Hepatocyte (in vitro differentiated cells): ENCODE measurements at regions not wholly inside any gene's neighbourhood (a gene's known extent, or its start where the extent isn't known, plus 50 kb on each side); places are given as distances from the start of the nearest gene placed in this dataset.

Source experiments
- DNase-seq: peaks from one replicate; pipeline ENCODE4 v3.0.0-alpha.2; 2016; ENCODE audit warnings: low spot score
- H2AFZ ChIP-seq: fragments of 200-600 bp; sonication (generic); 2 replicates; pipeline ENCODE4 v1.6.0; 2016; ENCODE audit warnings: antibody characterized with exemption, mild to moderate bottlenecking
- H3K27ac ChIP-seq: fragments of 200-600 bp; sonication (generic); 2 replicates; pipeline ENCODE4 v1.5.1; 2016; ENCODE audit warnings: mild to moderate bottlenecking
- H3K27me3 ChIP-seq: fragments of 200-600 bp; sonication (generic); 2 replicates; pipeline ENCODE4 v1.6.1; 2016
- H3K36me3 ChIP-seq: fragments of 200-600 bp; sonication (generic); replicated peaks from 2 replicates; pipeline ENCODE4 v1.5.1; 2016; ENCODE audit warnings: low read depth; ENCODE audit not compliant: insufficient read depth
- H3K4me1 ChIP-seq: fragments of 200-600 bp; sonication (generic); 2 replicates; pipeline ENCODE4 v1.5.1; 2016; ENCODE audit warnings: mild to moderate bottlenecking, moderate library complexity; ENCODE audit not compliant: insufficient read depth
- H3K4me2 ChIP-seq: fragments of 200-600 bp; sonication (generic); 2 replicates; pipeline ENCODE4 v1.6.0; 2016
- H3K4me3 ChIP-seq: fragments of 200-600 bp; sonication (generic); 2 replicates; pipeline ENCODE4 v1.5.1; 2016; ENCODE audit warnings: mild to moderate bottlenecking
- H3K79me2 ChIP-seq: fragments of 200-600 bp; sonication (generic); 2 replicates; pipeline ENCODE4 v1.6.0; 2017; ENCODE audit warnings: mild to moderate bottlenecking
- H3K9me2 ChIP-seq: fragments of 200-600 bp; sonication (generic); replicated peaks from 2 replicates; pipeline ENCODE4 v1.6.0; 2017; ENCODE audit warnings: mild to moderate bottlenecking; ENCODE audit not compliant: insufficient read depth
- H3K9me3 ChIP-seq: fragments of 200-600 bp; sonication (generic); 2 replicates; pipeline ENCODE4 v1.5.1; 2016; ENCODE audit warnings: low read depth, mild to moderate bottlenecking
- H4K20me1 ChIP-seq: fragments of 200-600 bp; sonication (generic); 2 replicates; pipeline ENCODE4 v1.6.0; 2016; ENCODE audit warnings: mild to moderate bottlenecking; ENCODE audit not compliant: insufficient read depth, poor library complexity, severe bottlenecking
- CTCF ChIP-seq: fragments of 200-600 bp; sonication (generic); IDR thresholded peaks from 2 replicates; pipeline ENCODE4 v1.5.1; 2016; ENCODE audit warnings: antibody characterized with exemption, mild to moderate bottlenecking; ENCODE audit not compliant: poor library complexity
- EZH2 ChIP-seq: fragments of 200-600 bp; sonication (generic); IDR thresholded peaks from 2 replicates; pipeline ENCODE4 v1.6.1; 2016; ENCODE audit warnings: antibody characterized with exemption, mild to moderate bottlenecking, borderline replicate concordance
- EZH2phosphoT487 ChIP-seq: fragments of 200-600 bp; sonication (generic); IDR thresholded peaks from one replicate; pipeline ENCODE4 v1.6.1; 2018; ENCODE audit warnings: antibody characterized with exemption, mild to moderate bottlenecking, low read depth, moderate library complexity; ENCODE audit not compliant: unreplicated experiment, severe bottlenecking
- WGBS: methylation state at CpG from one replicate; pipeline ENCODE4 v1.1.6; 2016; ENCODE audit warnings: low lambda C conversion rate; ENCODE audit errors: missing lambda C conversion rate; 5-methylcytosine and 5-hydroxymethylcytosine counted together

DNA sequence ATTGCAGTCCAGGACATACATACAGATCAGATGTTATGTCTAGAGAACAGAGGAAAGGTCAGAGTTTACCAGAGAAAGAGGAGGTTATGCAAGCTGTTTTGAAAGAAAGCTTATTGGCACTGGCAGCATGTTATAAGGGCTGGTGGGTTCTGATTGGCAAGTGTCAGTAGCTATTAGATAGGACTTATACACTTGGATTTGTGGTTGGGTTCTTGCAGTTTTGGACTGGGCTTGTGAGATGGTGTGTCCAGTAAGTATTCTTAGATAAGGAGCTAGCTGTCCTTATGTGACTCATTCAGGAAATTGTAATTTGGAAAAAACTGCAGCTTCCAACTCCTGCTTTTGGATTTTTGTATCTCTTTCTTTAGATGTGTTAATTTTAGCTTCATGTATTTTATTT lies 130.7 kb upstream of the NAMPT start:
- Histone ChIP-seq H3K4me1 (no peaks in the 10 kb centered on the region), H4K20me1 (no peaks in the 10 kb centered on the region), H3K36me3 (no peaks in the 10 kb centered on the region), H3K27ac (no peak overlapping the region), H3K9me2 (no peaks in the 10 kb centered on the region), H3K4me3 (no peak overlapping the region), H3K79me2 (no peaks in the 10 kb centered on the region), H2AFZ (no peak overlapping the region), H3K27me3 (no peaks in the 10 kb centered on the region), H3K9me3 (no peaks in the 10 kb centered on the region), H3K4me2 (no peak overlapping the region)
- DNase-seq: no peak
- TF ChIP-seq CTCF (no peak), EZH2 (no peak), EZH2phosphoT487 (no peak)

DNA sequence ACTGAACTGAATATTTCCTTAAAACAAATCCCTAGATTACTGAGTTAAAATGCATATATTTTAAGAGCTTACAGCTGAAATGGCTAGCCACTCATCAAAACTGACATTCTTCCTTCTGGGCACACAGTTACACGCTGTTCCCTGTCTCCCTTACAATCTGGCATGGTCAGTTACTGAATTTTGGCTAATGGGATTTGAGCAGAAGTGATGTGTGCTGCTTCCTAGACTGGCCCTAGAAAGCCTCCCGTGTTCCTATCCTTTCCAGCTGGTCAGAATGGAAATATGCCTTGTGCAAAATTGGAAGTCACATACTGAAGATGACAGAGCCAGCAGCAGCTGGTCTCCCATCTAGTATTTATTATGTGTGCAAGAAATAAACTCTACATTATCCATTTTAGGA lies 128.7 kb upstream of the NAMPT start:
- no peak for TF ChIP-seq EZH2phosphoT487
- Histone ChIP-seq H3K4me1 (no peaks in the 10 kb centered on the region), H3K27me3 (no peaks in the 10 kb centered on the region), H3K27ac (no peak overlapping the region), H3K36me3 (no peaks in the 10 kb centered on the region), H3K4me3 (no peak overlapping the region), H3K9me2 (no peaks in the 10 kb centered on the region), H4K20me1 (no peaks in the 10 kb centered on the region), H3K4me2 (no peak overlapping the region), H2AFZ (no peak overlapping the region), H3K79me2 (no peaks in the 10 kb centered on the region), H3K9me3 (no peaks in the 10 kb centered on the region)
- WGBS: 87% methylated on average over 2 of the region's 2 CpGs
- no peak for DNase-seq

GRCh38 chr7:106405697-106406141 lies 120.9 kb upstream of the NAMPT start:
- no peak overlapping the region for H3K27ac ChIP-seq
- 0% methylated on average over 1 of the region's 1 CpG for WGBS
- TF ChIP-seq EZH2phosphoT487 (no peak), EZH2 (no peak), CTCF (no peak)

GRCh38 chr7:106402898-106403297 lies 118.1 kb upstream of the NAMPT start:
- Histone ChIP-seq H3K27me3 (peaks cover 19% of the 10 kb centered on the region), H4K20me1 (no peaks in the 10 kb centered on the region), H3K4me1 (no peaks in the 10 kb centered on the region), H3K36me3 (no peaks in the 10 kb centered on the region), H3K79me2 (no peaks in the 10 kb centered on the region), H3K4me3 (no peak overlapping the region), H3K4me2 (no peak overlapping the region), H3K27ac (no peak overlapping the region), H3K9me2 (no peaks in the 10 kb centered on the region), H3K9me3 (no peaks in the 10 kb centered on the region), H2AFZ (no peak overlapping the region)
- DNase-seq: no peak
- TF ChIP-seq EZH2 (no peak), EZH2phosphoT487 (no peak), CTCF (no peak)
- 79% methylated on average over 1 of the region's 1 CpG for WGBS

More at GRCh38 chr7:106405697-106406141, 120.9 kb upstream of the NAMPT start:
- H3K79me2 ChIP-seq: no peaks in the 10 kb centered on the region
- H3K4me1 ChIP-seq: no peaks in the 10 kb centered on the region
- DNase-seq: no peak
- peaks cover 6% of the 10 kb centered on the region for H3K27me3 ChIP-seq
- no peaks in the 10 kb centered on the region for H4K20me1 ChIP-seq
- H3K36me3 ChIP-seq: no peaks in the 10 kb centered on the region
- no peak overlapping the region for H3K4me3 ChIP-seq
- no peaks in the 10 kb centered on the region for H3K9me2 ChIP-seq
- no peaks in the 10 kb centered on the region for H3K9me3 ChIP-seq
- H3K4me2 ChIP-seq: no peak overlapping the region
- no peak overlapping the region for H2AFZ ChIP-seq
